NCI-H2196 treated with DMSO at 0.1 percent for 48 hours (cell line): ENCODE measurements at regions not wholly inside any gene's neighbourhood (a gene's known extent, or its start where the extent isn't known, plus 50 kb on each side); places are given as distances from the start of the nearest gene placed in this dataset.

ENCODE experiments used
- DNase-seq: peaks from one replicate; lab custom pipeline; 2025; ENCODE audit not compliant: unreplicated experiment; lab: John Stamatoyannopoulos, UW

GRCh38 chr13:80284290-80284689, 56.6 kb downstream of the SPRY2 start:
- no peak for DNase-seq

- DNase-seq, result no peak
These were observed 62.2 kb downstream of the SPRY2 start for GRCh38 chr13:80278706-80279105.

GRCh38 chr13:80276371-80277289, 64.3 kb downstream of the SPRY2 start:
- peak; percentile 65 for DNase-seq

GRCh38 chr13:80274643-80275042, 66.3 kb downstream of the SPRY2 start:
- DNase-seq, result no peak

- DNase-seq, result no peak
These were observed 67.2 kb downstream of the SPRY2 start for GRCh38 chr13:80273718-80274117.

GRCh38 chr13:80265348-80265747, 75.6 kb downstream of the SPRY2 start:
- no peak for DNase-seq

- DNase-seq, result no peak
These were observed 77.0 kb downstream of the SPRY2 start for GRCh38 chr13:80263745-80264513.

GRCh38 chr13:80262051-80262695, 78.8 kb downstream of the SPRY2 start:
- no peak for DNase-seq

- no peak for DNase-seq
These were observed 81.8 kb downstream of the SPRY2 start for GRCh38 chr13:80259159-80259558.

GRCh38 chr13:80256352-80256932, 84.5 kb downstream of the SPRY2 start:
- DNase-seq, result no peak

GRCh38 chr13:80255946-80256345, 85.0 kb downstream of the SPRY2 start:
- no peak for DNase-seq

- peak; percentile 8 for DNase-seq
These were observed 89.5 kb downstream of the SPRY2 start for GRCh38 chr13:80251403-80251802.

- DNase-seq, result no peak
These were observed 90.6 kb downstream of the SPRY2 start for GRCh38 chr13:80250213-80250810.

- DNase-seq, result no peak
These were observed 91.3 kb downstream of the SPRY2 start for GRCh38 chr13:80249516-80250212.

GRCh38 chr13:80245162-80245733, 95.7 kb downstream of the SPRY2 start:
- DNase-seq, result no peak

GRCh38 chr13:80244574-80244973, 96.4 kb downstream of the SPRY2 start:
- DNase-seq, result no peak

GRCh38 chr13:80242728-80243427, 98.0 kb downstream of the SPRY2 start:
- no peak for DNase-seq

- DNase-seq, result no peak
These were observed 101.2 kb downstream of the SPRY2 start for GRCh38 chr13:80239571-80240255.

- no peak for DNase-seq
These were observed 101.8 kb downstream of the SPRY2 start for GRCh38 chr13:80239116-80239515.
